KMS-11 (cell line): ENCODE measurements at regions not wholly inside any gene's neighbourhood (a gene's known extent, or its start where the extent isn't known, plus 50 kb on each side); places are given as distances from the start of the nearest gene placed in this dataset.

Source experiments
- H2AFZ ChIP-seq: fragments of 200-600 bp; sonication (generic); 2 replicates; pipeline ENCODE4 v1.6.1; 2016; ENCODE audit warnings: antibody characterized with exemption, mixed run types, low read depth
- H3K27ac ChIP-seq: fragments of 200-600 bp; sonication (generic); 2 replicates; pipeline ENCODE4 v1.6.1; 2016; ENCODE audit warnings: mild to moderate bottlenecking, mixed run types
- H3K27me3 ChIP-seq: fragments of 200-600 bp; sonication (generic); 2 replicates; pipeline ENCODE4 v1.6.1; 2017; ENCODE audit warnings: mild to moderate bottlenecking, low read depth, mixed run types, moderate library complexity; ENCODE audit not compliant: insufficient read depth
- H3K36me3 ChIP-seq: fragments of 200-600 bp; sonication (generic); 2 replicates; pipeline ENCODE4 v1.6.1; 2017; ENCODE audit warnings: mild to moderate bottlenecking, mixed run types; ENCODE audit not compliant: insufficient read depth
- H3K4me1 ChIP-seq: fragments of 200-600 bp; sonication (generic); 2 replicates; pipeline ENCODE4 v1.6.1; 2016; ENCODE audit warnings: mild to moderate bottlenecking, low read depth, mixed run types; ENCODE audit not compliant: poor library complexity, severe bottlenecking
- H3K4me2 ChIP-seq: fragments of 200-600 bp; sonication (generic); 2 replicates; pipeline ENCODE4 v1.7.0; 2016; ENCODE audit warnings: mild to moderate bottlenecking, mixed run types
- H3K4me3 ChIP-seq: fragments of 200-600 bp; sonication (generic); IDR thresholded peaks from 2 replicates; pipeline ENCODE4 v1.6.1; 2017; ENCODE audit warnings: low read depth, low read length, mixed read lengths; ENCODE audit not compliant: insufficient read depth
- H3K79me2 ChIP-seq: fragments of 200-600 bp; sonication (generic); 2 replicates; pipeline ENCODE4 v1.6.1; 2016; ENCODE audit warnings: low read depth, mixed run types; ENCODE audit not compliant: insufficient read depth
- H3K9ac ChIP-seq: fragments of 200-600 bp; sonication (generic); 2 replicates; pipeline ENCODE4 v1.6.1; 2016; ENCODE audit warnings: mild to moderate bottlenecking, mixed run types
- H4K20me1 ChIP-seq: fragments of 200-600 bp; sonication (generic); 2 replicates; pipeline ENCODE4 v1.6.1; 2016; ENCODE audit warnings: mild to moderate bottlenecking, mixed run types; ENCODE audit not compliant: insufficient read depth
- TF ChIP-seq, protein P1 (sequence below): fragments of 200-600 bp; sonication (generic); conservative IDR thresholded peaks from 2 replicates; pipeline ENCODE4 v1.6.1; 2017; ENCODE audit warnings: low read depth, mild to moderate bottlenecking, antibody characterized with exemption, low read length, moderate library complexity, mixed read lengths

DNA sequence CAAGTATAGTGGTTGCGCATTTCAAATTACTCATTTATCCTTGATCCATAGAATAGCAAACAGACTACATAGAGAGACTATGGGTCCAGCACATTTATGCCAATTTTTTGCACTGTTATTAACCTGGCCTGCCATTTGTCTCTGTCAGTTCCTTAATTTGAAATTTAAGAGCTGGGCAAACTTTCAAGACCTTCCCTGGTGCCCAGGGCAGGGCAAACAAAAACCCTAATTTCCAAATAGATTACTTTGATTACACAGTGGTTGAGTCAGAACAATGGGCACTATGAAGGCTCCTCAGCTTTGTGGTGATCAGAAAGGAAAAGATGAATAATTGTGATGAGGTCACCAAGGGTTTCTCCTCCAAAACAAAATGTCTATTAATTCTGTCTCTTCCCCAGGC lies 80.6 kb downstream of the TNFSF18 start:
- Histone ChIP-seq H3K4me2 (no peak overlapping the region), H3K4me1 (no peaks in the 10 kb centered on the region), H3K27ac (no peak overlapping the region), H3K79me2 (no peaks in the 10 kb centered on the region), H3K36me3 (no peaks in the 10 kb centered on the region), H4K20me1 (no peaks in the 10 kb centered on the region), H3K27me3 (no peaks in the 10 kb centered on the region), H2AFZ (no peak overlapping the region), H3K9ac (no peak overlapping the region), H3K4me3 (no peak overlapping the region)
- TF ChIP-seq, protein P1, sequence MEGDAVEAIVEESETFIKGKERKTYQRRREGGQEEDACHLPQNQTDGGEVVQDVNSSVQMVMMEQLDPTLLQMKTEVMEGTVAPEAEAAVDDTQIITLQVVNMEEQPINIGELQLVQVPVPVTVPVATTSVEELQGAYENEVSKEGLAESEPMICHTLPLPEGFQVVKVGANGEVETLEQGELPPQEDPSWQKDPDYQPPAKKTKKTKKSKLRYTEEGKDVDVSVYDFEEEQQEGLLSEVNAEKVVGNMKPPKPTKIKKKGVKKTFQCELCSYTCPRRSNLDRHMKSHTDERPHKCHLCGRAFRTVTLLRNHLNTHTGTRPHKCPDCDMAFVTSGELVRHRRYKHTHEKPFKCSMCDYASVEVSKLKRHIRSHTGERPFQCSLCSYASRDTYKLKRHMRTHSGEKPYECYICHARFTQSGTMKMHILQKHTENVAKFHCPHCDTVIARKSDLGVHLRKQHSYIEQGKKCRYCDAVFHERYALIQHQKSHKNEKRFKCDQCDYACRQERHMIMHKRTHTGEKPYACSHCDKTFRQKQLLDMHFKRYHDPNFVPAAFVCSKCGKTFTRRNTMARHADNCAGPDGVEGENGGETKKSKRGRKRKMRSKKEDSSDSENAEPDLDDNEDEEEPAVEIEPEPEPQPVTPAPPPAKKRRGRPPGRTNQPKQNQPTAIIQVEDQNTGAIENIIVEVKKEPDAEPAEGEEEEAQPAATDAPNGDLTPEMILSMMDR = no peak

DNA sequence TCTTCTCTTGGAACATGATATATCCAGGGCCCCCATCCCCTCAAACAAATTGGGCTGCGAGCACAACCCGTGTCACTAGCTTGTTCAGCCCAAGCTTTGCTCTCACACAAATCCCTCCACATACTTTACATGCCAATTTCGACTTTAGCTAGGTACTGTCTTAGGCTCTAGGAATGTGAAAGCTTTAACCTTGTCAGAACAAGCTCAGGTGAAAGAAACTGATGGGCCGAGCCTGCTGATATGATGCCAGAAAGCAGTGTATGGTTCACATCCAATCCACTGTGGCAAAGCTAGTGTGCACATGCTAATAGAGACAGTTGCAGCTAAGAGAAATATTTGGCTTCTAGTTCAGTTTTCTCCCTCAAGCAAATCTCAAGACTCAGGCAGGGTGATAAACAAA lies 79.5 kb downstream of the TNFSF18 start:
- H3K4me3 ChIP-seq = no peak overlapping the region
- H3K27ac ChIP-seq = no peak overlapping the region
- TF ChIP-seq, protein P1 = no peak
- no peak overlapping the region for H3K4me2 ChIP-seq
- no peaks in the 10 kb centered on the region for H3K79me2 ChIP-seq
- H3K27me3 ChIP-seq = no peaks in the 10 kb centered on the region
- H3K9ac ChIP-seq = no peak overlapping the region
- H4K20me1 ChIP-seq = no peaks in the 10 kb centered on the region
- no peaks in the 10 kb centered on the region for H3K36me3 ChIP-seq
- H3K4me1 ChIP-seq = no peaks in the 10 kb centered on the region
- H2AFZ ChIP-seq = no peak overlapping the region

DNA sequence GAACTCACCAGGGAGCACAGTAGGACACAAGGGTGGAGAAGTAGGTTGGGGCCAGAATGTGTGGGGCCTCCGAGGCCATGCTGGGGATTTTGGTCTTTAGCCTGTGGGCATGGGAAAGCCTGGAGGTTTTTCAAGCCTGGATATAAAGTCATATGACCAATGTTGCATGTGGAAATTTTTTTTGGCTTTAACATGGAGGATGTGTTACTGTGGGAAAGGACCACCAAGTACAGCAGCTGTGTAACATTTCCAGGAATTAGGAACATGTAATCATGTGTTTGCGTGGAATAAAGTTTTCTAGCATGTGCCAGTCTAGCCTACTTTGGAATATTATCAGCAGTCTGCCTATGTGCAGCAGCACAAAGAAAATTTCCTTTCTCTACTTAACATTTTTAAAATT lies 78.5 kb downstream of the TNFSF18 start:
- Histone ChIP-seq H3K4me3 (no peak overlapping the region), H3K27ac (no peak overlapping the region), H4K20me1 (no peaks in the 10 kb centered on the region), H3K27me3 (no peaks in the 10 kb centered on the region), H3K36me3 (no peaks in the 10 kb centered on the region), H3K4me2 (no peak overlapping the region), H3K4me1 (no peaks in the 10 kb centered on the region), H3K9ac (no peak overlapping the region), H2AFZ (no peak overlapping the region), H3K79me2 (no peaks in the 10 kb centered on the region)
- TF ChIP-seq, protein P1 = no peak

DNA sequence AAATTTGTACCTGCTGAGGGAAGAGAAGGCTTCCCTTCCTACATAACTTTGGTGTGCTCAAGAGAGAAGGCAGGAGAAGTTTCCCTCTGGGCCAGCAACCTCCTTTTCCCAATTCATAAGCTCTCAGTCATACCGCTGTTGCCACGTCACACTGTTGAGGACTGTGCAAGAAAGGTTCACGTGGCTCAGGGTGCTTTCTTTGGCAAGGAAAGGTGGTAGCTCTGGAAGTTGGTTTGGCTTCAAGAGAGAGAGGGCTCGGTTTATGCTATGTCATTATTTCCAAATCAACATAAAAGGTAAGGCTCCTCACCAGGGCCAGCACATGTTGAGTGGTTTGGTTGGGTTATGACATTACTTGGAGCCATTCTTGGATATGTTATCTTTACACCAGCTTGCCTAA lies 77.3 kb downstream of the TNFSF18 start:
- H3K9ac ChIP-seq = no peak overlapping the region
- H3K79me2 ChIP-seq = no peaks in the 10 kb centered on the region
- H3K4me1 ChIP-seq = no peaks in the 10 kb centered on the region
- H3K4me2 ChIP-seq = no peak overlapping the region
- no peak overlapping the region for H3K4me3 ChIP-seq
- no peaks in the 10 kb centered on the region for H3K36me3 ChIP-seq
- no peak overlapping the region for H2AFZ ChIP-seq
- H4K20me1 ChIP-seq = no peaks in the 10 kb centered on the region
- TF ChIP-seq, protein P1 = no peak
- no peak overlapping the region for H3K27ac ChIP-seq
- H3K27me3 ChIP-seq = no peaks in the 10 kb centered on the region
